ENCODE measurements at regions not wholly inside any gene's neighbourhood (a gene's known extent, or its start where the extent isn't known, plus 50 kb on each side); places are given as distances from the start of the nearest gene placed in this dataset.

GRCh38 chr13:37316935-37317334, 211.5 kb upstream of the CSNK1A1L start:
- Histone ChIP-seq H3K9me2 (ENCODE audit: insufficient read depth) (no peaks in the 10 kb centered on the region), H3K27me3 (ENCODE audit: insufficient read depth, low read length) (no peaks in the 10 kb centered on the region), H3K9ac (ENCODE audit: low read length) (no peak overlapping the region), H3K36me3 (ENCODE audit: control insufficient read depth in 1 of 2, insufficient read depth in 2 of 2, low read length in 2 of 2) (no peaks in the 10 kb centered on the region), H4K20me1 (ENCODE audit: insufficient read depth) (no peaks in the 10 kb centered on the region), H3K4me2 (ENCODE audit: low read length) (no peak overlapping the region), H3K79me2 (ENCODE audit: insufficient read depth, low read length) (no peaks in the 10 kb centered on the region), H3K27ac (ENCODE audit: low read depth, low read length) (no peak overlapping the region), H2AFZ (ENCODE audit: low read depth, low read length, poor library complexity, severe bottlenecking) (no peak overlapping the region), H3K9me3 (ENCODE audit: control insufficient read depth in 1 of 2, insufficient read depth in 1 of 2, low read depth in 1 of 2, low read length in 2 of 2) (peaks cover 5 to 19% of the 10 kb centered on the region in 2 experiments; a peak in 2 of 4 replicates), H3K4me1 (ENCODE audit: control insufficient read depth in 1 of 2, insufficient read depth in 2 of 2, low read length in 2 of 2) (no peaks in the 10 kb centered on the region), H3K4me3 (replicated peaks in 1 of 2; ENCODE audit: low read depth in 1 of 2, low read length in 2 of 2) (no peak overlapping the region)
- no peak for ATAC-seq
- ChIA-PET RAD21 (ENCODE audit: low non-redundant PET in 1 of 2, low total read pairs in 2 of 2, uncharacterized antibody in 2 of 2, unreplicated experiment in 2 of 2) (no interaction called here), POLR2A (no interaction called here), CTCF (no interaction called here)
- intact Hi-C loops (cut with micrococcal nuclease) = no loop called here
- BruUV-seq (replicated peaks) = no TSS peak
- no peak for DNase-seq (ENCODE audit: low read depth, low spot score)
- TF ChIP-seq, protein P1, sequence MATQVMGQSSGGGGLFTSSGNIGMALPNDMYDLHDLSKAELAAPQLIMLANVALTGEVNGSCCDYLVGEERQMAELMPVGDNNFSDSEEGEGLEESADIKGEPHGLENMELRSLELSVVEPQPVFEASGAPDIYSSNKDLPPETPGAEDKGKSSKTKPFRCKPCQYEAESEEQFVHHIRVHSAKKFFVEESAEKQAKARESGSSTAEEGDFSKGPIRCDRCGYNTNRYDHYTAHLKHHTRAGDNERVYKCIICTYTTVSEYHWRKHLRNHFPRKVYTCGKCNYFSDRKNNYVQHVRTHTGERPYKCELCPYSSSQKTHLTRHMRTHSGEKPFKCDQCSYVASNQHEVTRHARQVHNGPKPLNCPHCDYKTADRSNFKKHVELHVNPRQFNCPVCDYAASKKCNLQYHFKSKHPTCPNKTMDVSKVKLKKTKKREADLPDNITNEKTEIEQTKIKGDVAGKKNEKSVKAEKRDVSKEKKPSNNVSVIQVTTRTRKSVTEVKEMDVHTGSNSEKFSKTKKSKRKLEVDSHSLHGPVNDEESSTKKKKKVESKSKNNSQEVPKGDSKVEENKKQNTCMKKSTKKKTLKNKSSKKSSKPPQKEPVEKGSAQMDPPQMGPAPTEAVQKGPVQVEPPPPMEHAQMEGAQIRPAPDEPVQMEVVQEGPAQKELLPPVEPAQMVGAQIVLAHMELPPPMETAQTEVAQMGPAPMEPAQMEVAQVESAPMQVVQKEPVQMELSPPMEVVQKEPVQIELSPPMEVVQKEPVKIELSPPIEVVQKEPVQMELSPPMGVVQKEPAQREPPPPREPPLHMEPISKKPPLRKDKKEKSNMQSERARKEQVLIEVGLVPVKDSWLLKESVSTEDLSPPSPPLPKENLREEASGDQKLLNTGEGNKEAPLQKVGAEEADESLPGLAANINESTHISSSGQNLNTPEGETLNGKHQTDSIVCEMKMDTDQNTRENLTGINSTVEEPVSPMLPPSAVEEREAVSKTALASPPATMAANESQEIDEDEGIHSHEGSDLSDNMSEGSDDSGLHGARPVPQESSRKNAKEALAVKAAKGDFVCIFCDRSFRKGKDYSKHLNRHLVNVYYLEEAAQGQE (IDR thresholded peaks at IDR 0.05; ENCODE audit: low read depth) = no peak
- TF ChIP-seq TCF7L2 (IDR thresholded peaks at IDR 0.05; ENCODE audit: borderline replicate concordance, extremely low read depth, insufficient read depth, insufficient read length) = no peak
- no peak for TF ChIP-seq RAD21 (IDR thresholded peaks at IDR 0.05; ENCODE audit: low read depth)
- TF ChIP-seq ATF3 (IDR thresholded peaks at IDR 0.05) = no peak

- no peaks in the 10 kb centered on the region for H3K9me2 ChIP-seq (ENCODE audit: insufficient read depth)
- no peaks in the 10 kb centered on the region for H3K27me3 ChIP-seq (ENCODE audit: insufficient read depth, low read length)
- ATAC-seq (no peak), DNase-seq (ENCODE audit: low read depth, low spot score) (no peak)
- RAD21 ChIA-PET (ENCODE audit: low non-redundant PET in 1 of 2, low total read pairs in 2 of 2, uncharacterized antibody in 2 of 2, unreplicated experiment in 2 of 2) = no interaction called here
- no peak overlapping the region for H3K9ac ChIP-seq (ENCODE audit: low read length)
- H3K36me3 ChIP-seq (ENCODE audit: control insufficient read depth in 1 of 2, insufficient read depth in 2 of 2, low read length in 2 of 2) = no peaks in the 10 kb centered on the region
- H3K4me3 ChIP-seq (replicated peaks in 1 of 2; ENCODE audit: low read depth in 1 of 2, low read length in 2 of 2) = no peak overlapping the region
- intact Hi-C loops (cut with micrococcal nuclease) = no loop called here
- H3K79me2 ChIP-seq (ENCODE audit: insufficient read depth, low read length) = no peaks in the 10 kb centered on the region
- no TSS peak for BruUV-seq (replicated peaks)
- no peaks in the 10 kb centered on the region for H4K20me1 ChIP-seq (ENCODE audit: insufficient read depth)
- no peak overlapping the region for H3K27ac ChIP-seq (ENCODE audit: low read depth, low read length)
- H3K4me1 ChIP-seq (ENCODE audit: control insufficient read depth in 1 of 2, insufficient read depth in 2 of 2, low read length in 2 of 2) = no peaks in the 10 kb centered on the region
- H3K4me2 ChIP-seq (ENCODE audit: low read length) = no peak overlapping the region
- POLR2A ChIA-PET = no interaction called here
- peaks cover 5 to 21% of the 10 kb centered on the region in 2 experiments; a peak in 3 of 4 replicates for H3K9me3 ChIP-seq (ENCODE audit: control insufficient read depth in 1 of 2, insufficient read depth in 1 of 2, low read depth in 1 of 2, low read length in 2 of 2)
- CTCF ChIA-PET = no interaction called here
- no peak overlapping the region for H2AFZ ChIP-seq (ENCODE audit: low read depth, low read length, poor library complexity, severe bottlenecking)
- TF ChIP-seq ELF1 (IDR thresholded peaks at IDR 0.05; ENCODE audit: borderline replicate concordance, low read depth) = no peak
- no peak for TF ChIP-seq SP1 (IDR thresholded peaks at IDR 0.05; ENCODE audit: low read depth)
- TF ChIP-seq ZFX (IDR thresholded peaks at IDR 0.05) = no peak
- TF ChIP-seq, protein P1 (IDR thresholded peaks at IDR 0.05; ENCODE audit: low read depth) = no peak
- TF ChIP-seq EZH2phosphoT487 (IDR thresholded peaks at IDR 0.05; ENCODE audit: borderline replicate concordance) = no peak
- TF ChIP-seq TCF7L2 (IDR thresholded peaks at IDR 0.05; ENCODE audit: borderline replicate concordance, extremely low read depth, insufficient read depth, insufficient read length) = no peak
- no peak for TF ChIP-seq CEBPB (IDR thresholded peaks at IDR 0.05; ENCODE audit: low read depth)
- TF ChIP-seq CBX3 (IDR thresholded peaks at IDR 0.05; ENCODE audit: low read depth) = no peak
- TF ChIP-seq EGR1 (IDR thresholded peaks at IDR 0.05; ENCODE audit: low read depth) = no peak
- TF ChIP-seq POLR2AphosphoS5 (IDR thresholded peaks at IDR 0.05; ENCODE audit: low read depth, low read length) = no peak
- TF ChIP-seq FOSL1 (IDR thresholded peaks at IDR 0.05; ENCODE audit: low read depth) = no peak
- TF ChIP-seq ZNF274 (IDR thresholded peaks at IDR 0.05; ENCODE audit: low read depth, low read length) = no peak
- TF ChIP-seq ATF3 (IDR thresholded peaks at IDR 0.05) = no peak
Observed at GRCh38 chr13:37313372-37313771, 207.9 kb upstream of the CSNK1A1L start.

All from HCT116 (cell line).